ENCODE measurements at regions not wholly inside any gene's neighbourhood (a gene's known extent, or its start where the extent isn't known, plus 50 kb on each side); places are given as distances from the start of the nearest gene placed in this dataset.

DNA sequence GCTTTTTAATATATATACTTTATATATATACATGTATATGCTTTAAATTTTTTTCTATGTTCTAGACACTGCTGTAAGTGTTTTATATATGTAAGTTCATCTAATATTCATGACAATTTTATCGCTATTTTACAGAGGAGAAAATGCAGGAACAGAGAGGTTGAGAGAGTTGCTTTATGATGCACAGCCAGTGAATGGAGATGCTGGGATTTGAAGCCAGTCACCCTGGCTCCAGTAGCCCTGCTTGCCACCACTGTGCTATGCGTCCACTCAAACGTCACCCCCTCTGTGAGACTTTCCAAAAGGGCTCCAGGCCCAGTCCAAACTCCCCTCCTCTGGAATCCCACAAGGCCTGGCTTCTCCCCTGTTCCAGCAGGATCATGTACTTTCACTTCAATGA lies 91.0 kb upstream of the GRIK3 start:
- TF ChIP-seq EZH2 (IDR thresholded peaks at IDR 0.05; ENCODE audit: insufficient read depth, poor library complexity, severe bottlenecking) (no peak), EZH2phosphoT487 (IDR thresholded peaks at IDR 0.05; ENCODE audit: insufficient read depth, low read depth) (no peak)
